HepG2 (cell line): ENCODE measurements at regions not wholly inside any gene's neighbourhood (a gene's known extent, or its start where the extent isn't known, plus 50 kb on each side); places are given as distances from the start of the nearest gene placed in this dataset.
A peak's percentile ranks its signal among the peaks of the same experiment; 100 is the strongest.

ENCODE experiments used
- ATAC-seq: fragments of 200-7000 bp; cut with Tn5 transposase; 3 replicates; pipeline ENCODE4 v1.9.1; 2020; ENCODE audit warnings: mild to moderate bottlenecking, moderate library complexity
- BruUV-seq: library from RNA; stranded (reverse); fragments of 400-500 nt; replicated peaks from 2 replicates; lab custom pipeline; 2021; lab: Mats Ljungman, UMichigan
- CTCF ChIA-PET: fragments of 300-600 bp; formaldehyde crosslinking; extraction: SDS; loops from one replicate; lab custom pipeline; 2021; ENCODE audit warnings: low total read pairs, inconsistent platforms, low intra/inter-chr PET ratio; lab: Yijun Ruan, JAX
- POLR2A ChIA-PET: fragments of 350-600 bp; sonication (Branson Sonifier 250); formaldehyde crosslinking; loops from one replicate; lab custom pipeline; 2020; ENCODE audit warnings: antibody characterized with exemption, inconsistent platforms; lab: Yijun Ruan, JAX
- DNase-seq: peaks from one replicate; pipeline ENCODE4 v3.0.0-alpha.2; 2015; ENCODE audit warnings: low spot score
- FAIRE-seq: peaks from 3 replicates; lab custom pipeline; 2011; peaks lifted over from hg19 to GRCh38; lab: Jason Lieb, UNC
- H2AFZ ChIP-seq: one replicate; pipeline ENCODE4 v1.6.1; 2011; ENCODE audit warnings: low read length, inconsistent platforms
- H3K27ac ChIP-seq: fragments of 300-600 bp; 3 replicates; pipeline ENCODE4 v1.8.0; 2011; ENCODE audit warnings: mixed run types, mild to moderate bottlenecking, mixed read lengths, low read length, inconsistent platforms; ENCODE audit not compliant: insufficient read depth; ENCODE audit errors: extremely low read length
- H3K27me3 ChIP-seq, 2 experiments: fragments of 200-600 bp in 1 of 2; 2 replicates in 1 of 2; 3 replicates in 1 of 2; pipeline versions ENCODE4 v1.6.0 to v1.8.0; 2011; ENCODE audit warnings: low read length in 2 of 2, mild to moderate bottlenecking in 2 of 2, moderate library complexity in 2 of 2, inconsistent platforms in 1 of 2; ENCODE audit not compliant: insufficient read depth in 2 of 2, control insufficient read depth in 1 of 2
- H3K36me3 ChIP-seq, 2 experiments: fragments of 200-600 bp in 1 of 2; replicated peaks in 1 of 2; 2 replicates in 1 of 2; 3 replicates in 1 of 2; pipeline versions ENCODE4 v1.5.1 to v1.8.0; 2011; ENCODE audit warnings: low read length in 2 of 2, inconsistent platforms in 1 of 2; ENCODE audit not compliant: insufficient read depth in 2 of 2, control insufficient read depth in 1 of 2
- H3K4me1 ChIP-seq: 2 replicates; pipeline ENCODE4 v1.5.1; 2012; ENCODE audit warnings: low read length, inconsistent platforms; ENCODE audit not compliant: insufficient read depth
- H3K4me2 ChIP-seq: 2 replicates; pipeline ENCODE4 v1.6.0; 2011; ENCODE audit warnings: low read depth, low read length, inconsistent platforms
- H3K4me3 ChIP-seq, 3 experiments: fragments of 200-600 bp in 1 of 3; sonication (generic), shearing (Covaris generic) in 1 of 3; replicated peaks in 1 of 3; 2 replicates each; pipeline ENCODE4 v1.5.1; 2011 to 2016; ENCODE audit warnings: low read length in 3 of 3, inconsistent platforms in 2 of 3, low read depth in 2 of 3, mild to moderate bottlenecking in 2 of 3, control low read depth in 1 of 3, mixed read lengths in 1 of 3; ENCODE audit not compliant: insufficient read depth in 1 of 3
- H3K79me2 ChIP-seq: one replicate; pipeline ENCODE4 v1.6.1; 2011; ENCODE audit warnings: low read length, inconsistent platforms; ENCODE audit not compliant: insufficient read depth
- H3K9ac ChIP-seq: 2 replicates; pipeline ENCODE4 v1.6.0; 2011; ENCODE audit warnings: mild to moderate bottlenecking, low read depth, low read length, inconsistent platforms; ENCODE audit not compliant: insufficient read depth
- H3K9me3 ChIP-seq: 2 replicates; pipeline ENCODE4 v1.5.1; 2012; ENCODE audit warnings: mild to moderate bottlenecking, low read length
- H4K20me1 ChIP-seq: 2 replicates; pipeline ENCODE4 v1.6.0; 2011; ENCODE audit warnings: inconsistent platforms, mild to moderate bottlenecking, low read length, moderate library complexity; ENCODE audit not compliant: insufficient read depth
- KDM5B ChIP-seq: sonication (generic); formaldehyde crosslinking; IDR thresholded peaks from 2 replicates; pipeline ENCODE4 v1.4.0; 2020; ENCODE audit warnings: missing genetic modification reagents, mild to moderate bottlenecking, borderline replicate concordance
- KIAA2018 ChIP-seq: sonication (generic); formaldehyde crosslinking; IDR thresholded peaks from 2 replicates; pipeline ENCODE4 v1.5.0; 2020; ENCODE audit warnings: mild to moderate bottlenecking, missing genetic modification reagents, borderline replicate concordance
- PAF1 ChIP-seq: IDR thresholded peaks from 2 replicates; pipeline ENCODE4 v1.6.1; 2016; ENCODE audit warnings: missing genetic modification reagents, missing compliant biosample characterization
- PRDM10 ChIP-seq: sonication (generic); formaldehyde crosslinking; IDR thresholded peaks from 2 replicates; pipeline ENCODE4 v1.4.0; 2020; ENCODE audit warnings: low read depth, missing genetic modification reagents
- ZNF337 ChIP-seq: sonication (generic); formaldehyde crosslinking; IDR thresholded peaks from 2 replicates; pipeline ENCODE4 v1.5.1; 2020; ENCODE audit warnings: missing genetic modification reagents, low read depth, mild to moderate bottlenecking, borderline replicate concordance
- ZNF788 ChIP-seq: sonication (generic); formaldehyde crosslinking; IDR thresholded peaks from 2 replicates; pipeline ENCODE4 v1.5.0; 2020; ENCODE audit warnings: mild to moderate bottlenecking, missing genetic modification reagents, borderline replicate concordance
- ZXDC ChIP-seq: sonication (generic); formaldehyde crosslinking; IDR thresholded peaks from 2 replicates; pipeline ENCODE4 v1.5.0; 2020; ENCODE audit warnings: mild to moderate bottlenecking, missing genetic modification reagents
- WGBS: methylation state at CpG from one replicate; pipeline ENCODE4 v1.1.6; 2017; ENCODE audit warnings: low lambda C conversion rate; 5-methylcytosine and 5-hydroxymethylcytosine counted together
- in situ Hi-C: cut with HindIII; loops from 2 replicates; pipeline ENCODE4 v1.10.0; 2017; ENCODE audit warnings: low pct_unique_long_range_greater_than_20kb; ENCODE audit not compliant: extremely low pct_ligation_motif_present
- intact Hi-C: fragments of 100-400 bp; cut with micrococcal nuclease; formaldehyde crosslinking; loops from one replicate; pipeline ENCODE4 v1.10.0; 2022; ENCODE audit not compliant: unreplicated experiment

- Histone ChIP-seq H3K9me3 (no peaks in the 10 kb centered on the region), H3K27me3 (no peaks in the 10 kb centered on the region), H3K79me2 (no peaks in the 10 kb centered on the region), H3K4me3 (peak overlapping the region; percentile 16 to 53 (median 22); a peak in 5 of 6 replicates), H3K27ac (peak overlapping the region; percentile 67), H3K4me2 (peak overlapping the region; percentile 90), H3K9ac (peak overlapping the region; percentile 54), H3K36me3 (no peaks in the 10 kb centered on the region), H3K4me1 (peaks cover 78% of the 10 kb centered on the region), H2AFZ (no peak overlapping the region), H4K20me1 (no peaks in the 10 kb centered on the region)
- FAIRE-seq (peak; percentile 8), DNase-seq (no peak), ATAC-seq (peak; percentile 14)
- TSS peak; percentile 70 for BruUV-seq
- WGBS, result 46% methylated on average over 14 of the region's 14 CpGs
- in situ Hi-C loops, result loop anchor here (5.0 kb wide), 1 partner anchor 35 kb away; no protein-coding TSS in a partner anchor
- CTCF ChIA-PET, result no interaction called here
- POLR2A ChIA-PET, result interaction anchor here (0.8 to 3.2 kb wide), 4 partner anchors 14 to 35 kb away, joined by 3 to 19 read pairs (median 10); no protein-coding TSS in a partner anchor
- intact Hi-C loops, result loop anchor here (2.0 kb wide), 1 partner anchor 13 kb away; no protein-coding TSS in a partner anchor
- no peak for TF ChIP-seq PAF1 (CRISPR knock-in tag)
- no peak for TF ChIP-seq KIAA2018 (CRISPR knock-in tag)
- no peak for TF ChIP-seq ZNF337 (CRISPR knock-in tag)
- no peak for TF ChIP-seq ZNF788 (CRISPR knock-in tag)
- TF ChIP-seq ZXDC, result 0 out of 2 replicates have a peak, but pooled peaks have one; percentile 30
- 0 out of 2 replicates have a peak, but pooled peaks have one; percentile 24 for TF ChIP-seq KDM5B (CRISPR knock-in tag)
- TF ChIP-seq PRDM10 (CRISPR knock-in tag), result 0 out of 2 replicates have a peak, but pooled peaks have one; percentile 3
Measured at GRCh38 chr6:167237438-167238145, 53.5 kb upstream of the UNC93A start.
